GM12878 (cell line): ENCODE measurements at regions not wholly inside any gene's neighbourhood (a gene's known extent, or its start where the extent isn't known, plus 50 kb on each side); places are given as distances from the start of the nearest gene placed in this dataset.

Source experiments
- ATAC-seq: fragments of 200-7000 bp; cut with Tn5 transposase; 3 replicates; pipeline ENCODE4 v1.9.1; 2020; ENCODE audit warnings: mild to moderate bottlenecking, moderate library complexity
- BruUV-seq: library from RNA; stranded (reverse); fragments of 400-500 nt; replicated peaks from 2 replicates; lab custom pipeline; 2021; lab: Mats Ljungman, UMichigan
- CTCF ChIA-PET: fragments of 300-600 bp; sonication (Branson Sonifier 250); formaldehyde crosslinking; extraction: SDS; loops from one replicate; lab custom pipeline; 2021; ENCODE audit warnings: inconsistent platforms; lab: Yijun Ruan, JAX
- POLR2A ChIA-PET: fragments of 350-600 bp; formaldehyde crosslinking; extraction: SDS; loops from one replicate; lab custom pipeline; 2021; ENCODE audit warnings: inconsistent platforms; lab: Charles Lee
- RAD21 ChIA-PET: fragments of 300-600 bp; sonication (Branson Sonifier 250); formaldehyde crosslinking; loops from one replicate; lab custom pipeline; 2023; ENCODE audit warnings: antibody characterized with exemption; ENCODE audit not compliant: unreplicated experiment; lab: Charles Lee
- SMC1A ChIA-PET: fragments of 300-600 bp; sonication (Branson Sonifier 250); formaldehyde crosslinking; loops from one replicate; lab custom pipeline; 2023; ENCODE audit not compliant: unreplicated experiment, uncharacterized antibody; lab: Charles Lee
- DNase-seq: peaks from one replicate; pipeline ENCODE4 v3.0.0-alpha.2; 2011; ENCODE audit warnings: low read depth, low spot score
- FAIRE-seq: peaks from 3 replicates; lab custom pipeline; 2011; peaks lifted over from hg19 to GRCh38; lab: Jason Lieb, UNC
- H2AFZ ChIP-seq: 2 replicates; pipeline ENCODE4 v1.6.0; 2011; ENCODE audit warnings: low read depth, low read length, control low read depth; ENCODE audit not compliant: control insufficient read depth
- H3K27ac ChIP-seq: 2 replicates; pipeline ENCODE4 v1.5.1; 2011; ENCODE audit warnings: control low read depth; ENCODE audit not compliant: control insufficient read depth, insufficient read depth
- H3K27me3 ChIP-seq, 2 experiments: replicated peaks in 1 of 2; 2 replicates each; pipeline versions ENCODE4 v1.6.0 to v1.6.1; 2011; ENCODE audit warnings: low read length in 1 of 2; ENCODE audit not compliant: control insufficient read depth in 2 of 2, insufficient read depth in 2 of 2
- H3K36me3 ChIP-seq, 2 experiments: 2 replicates each; pipeline ENCODE4 v1.5.1; 2011; ENCODE audit warnings: low read length in 1 of 2; ENCODE audit not compliant: control insufficient read depth in 2 of 2, insufficient read depth in 2 of 2
- H3K4me1 ChIP-seq: 2 replicates; pipeline ENCODE4 v1.6.1; 2011; ENCODE audit warnings: mild to moderate bottlenecking, low read length, moderate library complexity, mixed read lengths; ENCODE audit not compliant: control insufficient read depth, insufficient read depth
- H3K4me2 ChIP-seq: 2 replicates; pipeline ENCODE4 v1.6.0; 2011; ENCODE audit warnings: control low read depth; ENCODE audit not compliant: control insufficient read depth, insufficient read depth
- H3K4me3 ChIP-seq: fragments of 200-600 bp; sonication (generic); 2 replicates; pipeline ENCODE4 v1.5.1; 2016
- H3K79me2 ChIP-seq: 2 replicates; pipeline ENCODE4 v1.6.0; 2011; ENCODE audit warnings: low read length; ENCODE audit not compliant: control insufficient read depth, insufficient read depth
- H3K9ac ChIP-seq: 2 replicates; pipeline ENCODE4 v1.8.0; 2011; ENCODE audit warnings: low read length, control low read depth, mixed read lengths; ENCODE audit not compliant: control insufficient read depth, insufficient read depth
- H3K9me3 ChIP-seq: replicated peaks from 3 replicates; pipeline ENCODE4 v1.5.1; 2011; ENCODE audit warnings: mild to moderate bottlenecking, low read length; ENCODE audit not compliant: control insufficient read depth, insufficient read depth
- H4K20me1 ChIP-seq: 2 replicates; pipeline ENCODE4 v1.6.0; 2011; ENCODE audit not compliant: control insufficient read depth, insufficient read depth
- CBX3 ChIP-seq: fragments of 200-600 bp; sonication (generic); IDR thresholded peaks from 2 replicates; pipeline ENCODE4 v1.6.1; 2016; ENCODE audit warnings: low read depth, borderline replicate concordance
- GATAD2B ChIP-seq: fragments of 450-650 bp; conservative IDR thresholded peaks from 2 replicates; pipeline ENCODE4 v1.6.1; 2017; ENCODE audit warnings: low read depth, mild to moderate bottlenecking, moderate library complexity
- HDGF ChIP-seq: fragments of 450-650 bp; IDR thresholded peaks from 2 replicates; pipeline ENCODE4 v1.6.1; 2016; ENCODE audit warnings: antibody characterized with exemption
- MTA3 ChIP-seq: IDR thresholded peaks from 2 replicates; pipeline ENCODE4 v1.6.1; 2012; ENCODE audit warnings: low read length, inconsistent platforms, borderline replicate concordance
- MYB ChIP-seq: fragments of 150-350 bp; IDR thresholded peaks from 2 replicates; pipeline ENCODE4 v1.6.1; 2014; ENCODE audit warnings: mild to moderate bottlenecking, low read depth, low read length, borderline replicate concordance
- NFXL1 ChIP-seq: fragments of 450-650 bp; IDR thresholded peaks from 2 replicates; pipeline ENCODE4 v1.6.1; 2017; ENCODE audit warnings: antibody characterized with exemption, mild to moderate bottlenecking, borderline replicate concordance
- NFYA ChIP-seq: IDR thresholded peaks from 2 replicates; pipeline ENCODE4 v1.6.1; 2011; ENCODE audit warnings: low read depth, mild to moderate bottlenecking, low read length, improper control_type of control experiment, borderline replicate concordance
- NR2F1 ChIP-seq: fragments of 450-650 bp; conservative IDR thresholded peaks from 2 replicates; pipeline ENCODE4 v1.6.1; 2017; ENCODE audit warnings: mild to moderate bottlenecking
- PBX3 ChIP-seq: IDR thresholded peaks from 2 replicates; pipeline ENCODE4 v1.6.1; 2011; ENCODE audit warnings: mild to moderate bottlenecking, low read depth, low read length, moderate library complexity; ENCODE audit not compliant: insufficient replicate concordance
- RBBP5 ChIP-seq: fragments of 200-600 bp; sonication (generic); conservative IDR thresholded peaks from 2 replicates; pipeline ENCODE4 v1.6.1; 2016
- SP1 ChIP-seq: IDR thresholded peaks from one replicate; pipeline ENCODE4 v1.6.1; 2011; ENCODE audit warnings: low read depth, low read length
- SREBF1 ChIP-seq: IDR thresholded peaks from 2 replicates; pipeline ENCODE4 v1.6.1; 2012; ENCODE audit warnings: mild to moderate bottlenecking, low read length
- SUPT20H ChIP-seq: IDR thresholded peaks from 2 replicates; pipeline ENCODE4 v1.6.1; 2011; ENCODE audit warnings: low read depth, mild to moderate bottlenecking, low read length, moderate library complexity, borderline replicate concordance; ENCODE audit not compliant: control insufficient read depth
- USF2 ChIP-seq: IDR thresholded peaks from 2 replicates; pipeline ENCODE4 v1.6.1; 2011; ENCODE audit warnings: low read depth, low read length, improper control_type of control experiment, borderline replicate concordance
- YBX1 ChIP-seq: fragments of 450-650 bp; IDR thresholded peaks from 2 replicates; pipeline ENCODE4 v1.6.1; 2016; ENCODE audit warnings: antibody characterized with exemption
- ZNF622 ChIP-seq: fragments of 450-650 bp; IDR thresholded peaks from 2 replicates; pipeline ENCODE4 v1.6.1; 2017; ENCODE audit warnings: mild to moderate bottlenecking, inconsistent platforms
- ZSCAN29 ChIP-seq: fragments of 450-650 bp; IDR thresholded peaks from 2 replicates; pipeline ENCODE4 v1.6.1; 2017; ENCODE audit warnings: mild to moderate bottlenecking, moderate library complexity
- ZZZ3 ChIP-seq: IDR thresholded peaks from 2 replicates; pipeline ENCODE4 v1.6.1; 2011; ENCODE audit warnings: low read depth; ENCODE audit not compliant: control insufficient read depth, insufficient read length
- WGBS: methylation state at CpG from one replicate; pipeline ENCODE4 v1.1.6; 2016; ENCODE audit warnings: low lambda C conversion rate; ENCODE audit not compliant: insufficient replicate concordance, insufficient coverage; ENCODE audit errors: missing lambda C conversion rate; 5-methylcytosine and 5-hydroxymethylcytosine counted together
- in situ Hi-C: fragments of 300-500 bp; cut with MboI; formaldehyde crosslinking; loops from 9 replicates; pipeline ENCODE4 v1.14.3; 2018; ENCODE audit warnings: mixed read lengths
- intact Hi-C: fragments of 100-400 bp; cut with micrococcal nuclease; formaldehyde crosslinking; loops from one replicate; pipeline ENCODE4 v1.14.2; 2022; ENCODE audit not compliant: unreplicated experiment

- DNase-seq (no peak), FAIRE-seq (no peak), ATAC-seq (no peak)
- H2AFZ ChIP-seq = no peak overlapping the region
- BruUV-seq = no TSS peak
- ChIA-PET RAD21 (interaction anchor here (0.8 kb wide), 1 partner anchor 33 kb away, joined by 3 read pairs; no protein-coding TSS in a partner anchor), POLR2A (no interaction called here), SMC1A (interaction anchor here (1.0 to 1.2 kb wide), 2 partner anchors 28 to 56 kb away, joined by 4 read pairs; no protein-coding TSS in a partner anchor)
- no peak overlapping the region for H3K4me3 ChIP-seq
- no peaks in the 10 kb centered on the region for H3K27me3 ChIP-seq
- H3K4me1 ChIP-seq = no peaks in the 10 kb centered on the region
- in situ Hi-C loops (no loop called here), intact Hi-C loops (no loop called here)
- H3K79me2 ChIP-seq = no peaks in the 10 kb centered on the region
- H3K9ac ChIP-seq = no peak overlapping the region
- no peaks in the 10 kb centered on the region for H3K9me3 ChIP-seq
- H3K4me2 ChIP-seq = no peak overlapping the region
- 27% methylated on average over 3 of the region's 3 CpGs for WGBS
- H3K36me3 ChIP-seq = no peaks in the 10 kb centered on the region
- TF ChIP-seq MYB (no peak), SREBF1 (no peak), RBBP5 (no peak), HDGF (no peak), ZNF622 (no peak), NFYA (no peak), NR2F1 (no peak)
- TF ChIP-seq, all 136 proteins: peak for 0
- CTCF ChIA-PET = interaction anchor here (0.7 kb wide), 1 partner anchor 8 kb away, joined by 3 read pairs; no protein-coding TSS in a partner anchor
- no peaks in the 10 kb centered on the region for H4K20me1 ChIP-seq
- H3K27ac ChIP-seq = no peak overlapping the region
Observed at GRCh38 chr2:150695451-150696135, 208.1 kb upstream of the RND3 start.

- Histone ChIP-seq H4K20me1 (no peaks in the 10 kb centered on the region), H3K79me2 (no peaks in the 10 kb centered on the region), H3K27ac (no peak overlapping the region), H3K9ac (no peak overlapping the region), H2AFZ (no peak overlapping the region), H3K4me1 (no peaks in the 10 kb centered on the region), H3K9me3 (no peaks in the 10 kb centered on the region), H3K4me3 (no peak overlapping the region), H3K36me3 (no peaks in the 10 kb centered on the region), H3K4me2 (no peak overlapping the region), H3K27me3 (no peaks in the 10 kb centered on the region)
- TF ChIP-seq SP1 = no peak
- no peak for TF ChIP-seq MTA3
- no peak for TF ChIP-seq ZZZ3
- no peak for TF ChIP-seq NFXL1
- TF ChIP-seq ZSCAN29 = no peak
- no peak for TF ChIP-seq YBX1
- TF ChIP-seq USF2 = no peak
- TF ChIP-seq NR2F1 = no peak
- TF ChIP-seq RBBP5 = no peak
- TF ChIP-seq SUPT20H = no peak
- no peak for TF ChIP-seq GATAD2B
- TF ChIP-seq HDGF = no peak
- no peak for TF ChIP-seq PBX3
- no peak for TF ChIP-seq CBX3
- ATAC-seq = no peak
- ChIA-PET RAD21 (no interaction called here), CTCF (no interaction called here), SMC1A (no interaction called here), POLR2A (no interaction called here)
- in situ Hi-C loops = no loop called here
- 0% methylated on average over 2 of the region's 2 CpGs for WGBS
- intact Hi-C loops = no loop called here
- no peak for FAIRE-seq
- no TSS peak for BruUV-seq
- no peak for DNase-seq
Observed at GRCh38 chr2:150693556-150693955, 206.1 kb upstream of the RND3 start.
